ENCODE measurements at regions not wholly inside any gene's neighbourhood (a gene's known extent, or its start where the extent isn't known, plus 50 kb on each side); places are given as distances from the start of the nearest gene placed in this dataset.

- no peaks in the 10 kb centered on the region for H3K9me3 ChIP-seq (ENCODE audit: control insufficient read depth, insufficient read depth, low read length)
- H3K27ac Mint-ChIP-seq, result no peak overlapping the region
- DNase-seq (no peak), ATAC-seq (no peak)
- H3K27ac ChIP-seq (ENCODE audit: low read length), result no peak overlapping the region
- no peaks in the 10 kb centered on the region for H3K27me3 ChIP-seq (ENCODE audit: control insufficient read depth, insufficient read depth, low read length)
- H3K4me1 ChIP-seq (ENCODE audit: control insufficient read depth, insufficient read depth, low read length), result peaks cover 15% of the 10 kb centered on the region
- no peaks in the 10 kb centered on the region for H3K9me3 Mint-ChIP-seq
- H3K36me3 Mint-ChIP-seq, result no peaks in the 10 kb centered on the region
- 89% methylated on average over 7 of the region's 7 CpGs for WGBS (ENCODE audit: insufficient coverage)
- no peak overlapping the region for H3K4me3 ChIP-seq (ENCODE audit: low read length)
- no peak for TF ChIP-seq CTCF (IDR thresholded peaks at IDR 0.05)
- intact Hi-C loops (cut with micrococcal nuclease), result no loop called here
- no peaks in the 10 kb centered on the region for H3K36me3 ChIP-seq (ENCODE audit: control insufficient read depth, insufficient read depth, low read length)
- peaks cover 6 to 11% of the 10 kb centered on the region in 2 donors for H3K4me1 Mint-ChIP-seq
- H3K4me3 Mint-ChIP-seq, result no peak overlapping the region
- H3K27me3 Mint-ChIP-seq (ENCODE audit: low read depth in 2 of 2), result peaks cover 0 to 7% of the 10 kb centered on the region in 2 donors
Measured at GRCh38 chr13:24011266-24011665, 114.0 kb upstream of the C1QTNF9B start.

- H3K36me3 ChIP-seq (ENCODE audit: control insufficient read depth, insufficient read depth, low read length), result no peaks in the 10 kb centered on the region
- H3K4me1 Mint-ChIP-seq, result peaks cover 6 to 11% of the 10 kb centered on the region in 2 donors
- ATAC-seq (peak; percentile 40 to 74 (median 68)), DNase-seq (peak in 1 of 2 donors; percentile 12)
- no peak overlapping the region for H3K27ac Mint-ChIP-seq
- intact Hi-C loops (cut with micrococcal nuclease), result no loop called here
- no peak overlapping the region for H3K27ac ChIP-seq (ENCODE audit: low read length)
- H3K4me3 ChIP-seq (ENCODE audit: low read length), result no peak overlapping the region
- TF ChIP-seq CTCF (IDR thresholded peaks at IDR 0.05), result no peak
- H3K9me3 ChIP-seq (ENCODE audit: control insufficient read depth, insufficient read depth, low read length), result no peaks in the 10 kb centered on the region
- no peak overlapping the region for H3K4me3 Mint-ChIP-seq
- H3K36me3 Mint-ChIP-seq, result no peaks in the 10 kb centered on the region
- H3K4me1 ChIP-seq (ENCODE audit: control insufficient read depth, insufficient read depth, low read length), result peaks cover 15% of the 10 kb centered on the region
- H3K27me3 ChIP-seq (ENCODE audit: control insufficient read depth, insufficient read depth, low read length), result no peaks in the 10 kb centered on the region
- WGBS (ENCODE audit: insufficient coverage), result 43% methylated on average over 10 of the region's 10 CpGs
- H3K27me3 Mint-ChIP-seq (ENCODE audit: low read depth in 2 of 2), result peaks cover 0 to 7% of the 10 kb centered on the region in 2 donors
- no peaks in the 10 kb centered on the region for H3K9me3 Mint-ChIP-seq
Measured at GRCh38 chr13:24012648-24013047, 115.3 kb upstream of the C1QTNF9B start.

GRCh38 chr13:24013189-24013588 is 115.9 kb upstream of the C1QTNF9B start:
- intact Hi-C loops (cut with micrococcal nuclease), result no loop called here
- Histone ChIP-seq H3K9me3 (ENCODE audit: control insufficient read depth, insufficient read depth, low read length) (no peaks in the 10 kb centered on the region), H3K4me1 (ENCODE audit: control insufficient read depth, insufficient read depth, low read length) (peaks cover 15% of the 10 kb centered on the region), H3K36me3 (ENCODE audit: control insufficient read depth, insufficient read depth, low read length) (no peaks in the 10 kb centered on the region), H3K27ac (ENCODE audit: low read length) (no peak overlapping the region), H3K4me3 (ENCODE audit: low read length) (no peak overlapping the region), H3K27me3 (ENCODE audit: control insufficient read depth, insufficient read depth, low read length) (no peaks in the 10 kb centered on the region)
- TF ChIP-seq CTCF (IDR thresholded peaks at IDR 0.05), result no peak
- peaks cover 0 to 7% of the 10 kb centered on the region in 2 donors for H3K27me3 Mint-ChIP-seq (ENCODE audit: low read depth in 2 of 2)
- no peak overlapping the region for H3K4me3 Mint-ChIP-seq
- peaks cover 6 to 11% of the 10 kb centered on the region in 2 donors for H3K4me1 Mint-ChIP-seq
- H3K27ac Mint-ChIP-seq, result no peak overlapping the region
- DNase-seq (no peak), ATAC-seq (no peak)
- H3K36me3 Mint-ChIP-seq, result no peaks in the 10 kb centered on the region
- H3K9me3 Mint-ChIP-seq, result no peaks in the 10 kb centered on the region
- WGBS (ENCODE audit: insufficient coverage), result 89% methylated on average over 5 of the region's 6 CpGs

- Histone ChIP-seq H3K4me1 (ENCODE audit: control insufficient read depth, insufficient read depth, low read length) (peaks cover 15% of the 10 kb centered on the region), H3K4me3 (ENCODE audit: low read length) (no peak overlapping the region), H3K27ac (ENCODE audit: low read length) (no peak overlapping the region), H3K9me3 (ENCODE audit: control insufficient read depth, insufficient read depth, low read length) (no peaks in the 10 kb centered on the region), H3K27me3 (ENCODE audit: control insufficient read depth, insufficient read depth, low read length) (no peaks in the 10 kb centered on the region), H3K36me3 (ENCODE audit: control insufficient read depth, insufficient read depth, low read length) (no peaks in the 10 kb centered on the region)
- Mint-ChIP-seq H3K27ac (no peak overlapping the region), H3K4me3 (no peak overlapping the region), H3K27me3 (ENCODE audit: low read depth in 2 of 2) (peaks cover 0 to 7% of the 10 kb centered on the region in 2 donors), H3K36me3 (no peaks in the 10 kb centered on the region), H3K4me1 (peaks cover 6 to 11% of the 10 kb centered on the region in 2 donors), H3K9me3 (no peaks in the 10 kb centered on the region)
- ATAC-seq (no peak), DNase-seq (no peak)
- 84% methylated on average over 8 of the region's 8 CpGs for WGBS (ENCODE audit: insufficient coverage)
- intact Hi-C loops (cut with micrococcal nuclease), result no loop called here
- TF ChIP-seq CTCF (IDR thresholded peaks at IDR 0.05), result no peak
Measured at GRCh38 chr13:24016046-24016445, 118.7 kb upstream of the C1QTNF9B start.
